ENCODE measurements at regions not wholly inside any gene's neighbourhood (a gene's known extent, or its start where the extent isn't known, plus 50 kb on each side); places are given as distances from the start of the nearest gene placed in this dataset.

GRCh38 chr4:79065262-79065661 lies 126.0 kb upstream of the PAQR3 start:
- Histone ChIP-seq H3K36me3 (no peaks in the 10 kb centered on the region), H3K9me3 (no peaks in the 10 kb centered on the region), H3K27me3 (no peaks in the 10 kb centered on the region), H3K4me3 (no peak overlapping the region), H3K27ac (no peak overlapping the region), H3K4me1 (no peaks in the 10 kb centered on the region)
- DNase-seq (ENCODE audit: low spot score), result no peak
- no peak for TF ChIP-seq CTCF (IDR thresholded peaks at IDR 0.05)

DNA sequence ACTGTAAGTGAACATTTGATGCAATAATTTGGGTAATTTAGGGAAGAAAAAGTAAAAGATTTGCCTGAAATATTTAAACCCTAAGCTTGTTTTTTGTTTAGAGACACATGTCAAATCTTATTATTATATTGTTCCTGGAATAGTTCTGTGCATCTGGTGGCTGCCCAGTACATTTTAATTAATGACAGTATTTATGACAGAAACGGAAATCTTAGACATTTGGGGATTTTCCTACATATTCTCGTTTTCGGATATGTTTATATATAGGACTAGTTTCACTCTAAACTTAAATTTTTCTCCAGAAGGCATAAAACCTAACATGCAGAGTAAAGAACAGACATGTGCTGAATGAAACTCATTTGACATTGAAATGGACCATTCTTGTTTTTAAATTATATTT lies 125.6 kb upstream of the PAQR3 start:
- H3K27ac ChIP-seq, result no peak overlapping the region
- no peak for DNase-seq (ENCODE audit: low spot score)
- H3K4me1 ChIP-seq, result no peaks in the 10 kb centered on the region
- H3K27me3 ChIP-seq, result no peaks in the 10 kb centered on the region
- no peaks in the 10 kb centered on the region for H3K36me3 ChIP-seq
- no peak for TF ChIP-seq CTCF (IDR thresholded peaks at IDR 0.05)
- no peaks in the 10 kb centered on the region for H3K9me3 ChIP-seq
- no peak overlapping the region for H3K4me3 ChIP-seq

DNA sequence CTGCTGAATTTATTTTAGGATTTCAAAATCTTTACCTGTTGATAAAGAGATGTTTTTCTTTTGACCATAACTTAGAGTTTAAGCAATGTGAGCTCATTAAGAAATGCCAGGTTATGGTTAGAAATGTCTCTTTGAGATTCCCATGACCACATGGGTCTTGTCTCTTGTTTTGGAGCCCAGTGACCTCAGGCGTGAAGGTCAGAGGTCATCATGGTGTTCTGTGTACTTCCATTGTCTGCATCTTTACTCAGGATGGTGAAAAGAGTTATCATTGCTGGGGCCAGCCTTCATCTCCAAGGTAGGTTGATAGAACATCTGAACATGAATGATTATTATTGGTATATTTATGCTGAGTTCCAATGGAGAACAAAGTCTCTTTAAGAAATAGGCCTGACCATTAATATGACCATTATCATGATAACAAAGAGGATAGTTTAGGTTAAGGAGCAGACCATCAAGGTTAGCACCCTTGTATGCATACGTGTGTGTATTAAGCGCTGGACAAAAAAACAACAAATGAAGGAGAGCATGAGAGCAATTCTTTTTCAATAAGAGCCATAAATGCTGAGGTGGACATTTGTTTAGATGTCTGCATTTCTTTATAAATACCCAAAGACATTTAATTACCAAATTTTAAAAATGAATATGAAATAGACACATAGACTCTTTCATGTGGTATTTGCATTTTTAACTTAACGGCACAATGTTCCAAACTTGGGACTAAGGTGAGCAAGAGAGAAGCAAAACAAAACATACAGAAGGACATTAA lies 120.6 kb upstream of the PAQR3 start:
- no peaks in the 10 kb centered on the region for H3K27me3 ChIP-seq
- H3K36me3 ChIP-seq, result no peaks in the 10 kb centered on the region
- no peak overlapping the region for H3K27ac ChIP-seq
- H3K4me3 ChIP-seq, result no peak overlapping the region
- no peak for TF ChIP-seq CTCF (IDR thresholded peaks at IDR 0.05)
- H3K4me1 ChIP-seq, result no peaks in the 10 kb centered on the region
- DNase-seq (ENCODE audit: low spot score), result no peak
- H3K9me3 ChIP-seq, result no peaks in the 10 kb centered on the region

DNA sequence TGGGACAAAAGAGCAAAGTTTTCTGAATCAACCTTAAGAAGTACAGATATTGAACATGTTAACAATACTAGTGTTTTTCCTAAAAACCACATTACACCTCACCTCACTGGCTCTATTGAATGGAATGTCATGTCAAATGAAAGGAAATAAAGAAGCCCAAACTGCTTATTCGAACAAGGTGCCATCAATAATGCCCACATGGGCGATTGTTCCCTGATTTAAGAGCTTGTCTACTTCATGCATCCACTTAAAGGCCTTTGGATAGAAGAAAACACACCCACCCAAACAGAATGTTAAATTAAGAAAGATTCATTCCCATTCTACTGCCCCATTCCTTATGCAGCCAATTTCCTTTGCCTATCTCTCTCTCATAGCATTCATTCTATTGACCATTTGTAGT lies 118.5 kb upstream of the PAQR3 start:
- Histone ChIP-seq H3K27me3 (no peaks in the 10 kb centered on the region), H3K9me3 (no peaks in the 10 kb centered on the region), H3K27ac (no peak overlapping the region), H3K4me1 (no peaks in the 10 kb centered on the region), H3K36me3 (no peaks in the 10 kb centered on the region), H3K4me3 (no peak overlapping the region)
- TF ChIP-seq CTCF (IDR thresholded peaks at IDR 0.05), result no peak
- no peak for DNase-seq (ENCODE audit: low spot score)

DNA sequence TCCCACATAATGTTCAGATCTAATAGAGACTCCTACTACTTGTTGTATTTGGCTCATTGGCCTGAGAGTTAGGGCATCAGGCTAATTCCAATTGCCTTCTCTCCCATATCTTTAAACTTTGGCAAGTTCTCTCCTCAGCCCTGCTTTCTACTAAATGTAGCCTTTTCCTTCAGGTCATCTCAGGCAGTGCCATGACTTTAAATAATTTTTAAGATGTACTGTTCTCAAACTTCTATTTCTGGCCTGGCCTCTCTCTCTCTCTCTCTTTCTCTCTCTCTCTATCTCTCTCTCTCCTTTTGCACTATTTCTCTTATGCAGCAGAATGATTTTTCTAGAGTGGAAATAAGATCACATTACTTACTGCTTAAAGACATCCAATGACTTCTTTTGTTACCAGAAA lies 114.5 kb upstream of the PAQR3 start:
- no peak for DNase-seq (ENCODE audit: low spot score)
- no peak overlapping the region for H3K27ac ChIP-seq
- H3K4me1 ChIP-seq, result no peaks in the 10 kb centered on the region
- no peak for TF ChIP-seq CTCF (IDR thresholded peaks at IDR 0.05)
- no peak overlapping the region for H3K4me3 ChIP-seq
- no peaks in the 10 kb centered on the region for H3K27me3 ChIP-seq
- no peaks in the 10 kb centered on the region for H3K36me3 ChIP-seq
- H3K9me3 ChIP-seq, result no peaks in the 10 kb centered on the region

- Histone ChIP-seq H3K9me3 (no peaks in the 10 kb centered on the region), H3K27ac (no peak overlapping the region), H3K27me3 (no peaks in the 10 kb centered on the region), H3K4me3 (no peak overlapping the region), H3K36me3 (no peaks in the 10 kb centered on the region), H3K4me1 (peaks cover 0 to 4% of the 10 kb centered on the region in 2 donors)
- DNase-seq (ENCODE audit: low spot score), result no peak
- TF ChIP-seq CTCF (IDR thresholded peaks at IDR 0.05), result no peak
Observed at GRCh38 chr4:79050541-79050880, 111.3 kb upstream of the PAQR3 start.

Data from right atrium auricular region (tissue), 2 donors.